ENCODE measurements at regions not wholly inside any gene's neighbourhood (a gene's known extent, or its start where the extent isn't known, plus 50 kb on each side); places are given as distances from the start of the nearest gene placed in this dataset.

DNA sequence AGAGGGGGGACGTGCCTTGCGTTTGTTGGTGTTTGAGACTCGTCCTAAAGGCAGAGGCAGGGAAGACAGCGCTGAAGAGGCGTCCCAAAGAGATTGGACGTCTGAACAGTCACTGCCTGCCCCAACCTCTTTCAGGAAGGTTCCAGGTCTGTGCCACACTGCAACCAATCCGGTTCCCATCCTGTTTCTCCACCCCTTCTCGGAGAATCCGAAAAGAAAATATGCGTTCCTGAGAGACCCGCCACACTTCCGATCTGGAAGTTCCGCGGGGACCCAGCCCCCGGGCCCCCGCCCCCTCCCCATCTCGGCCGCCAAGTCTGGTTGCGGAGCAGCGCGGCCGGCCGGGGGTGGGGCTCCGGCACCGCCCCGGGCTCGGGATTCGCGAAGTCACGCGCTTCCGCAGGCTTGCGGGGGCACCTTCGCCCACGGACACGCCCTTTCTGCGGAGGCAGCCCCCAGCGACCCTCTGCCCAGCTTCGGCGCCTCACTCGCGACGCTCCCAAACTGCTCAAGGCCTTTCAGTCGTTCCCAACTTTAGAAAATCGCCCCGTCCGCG lies 124.5 kb upstream of the DPYD start:
- no peaks in the 10 kb centered on the region for H4K20me1 ChIP-seq (ENCODE audit: low read length)
- H3K9me2 ChIP-seq (replicated peaks; ENCODE audit: low read length): no peaks in the 10 kb centered on the region
- no peak for TF ChIP-seq EZH2 (IDR thresholded peaks at IDR 0.05; ENCODE audit: low read length, unreplicated experiment)
- TF ChIP-seq EZH2phosphoT487 (IDR thresholded peaks at IDR 0.05; ENCODE audit: borderline replicate concordance, low read length): no peak
- no peak for TF ChIP-seq CTCF (conservative IDR thresholded peaks at IDR 0.05; ENCODE audit: low read depth, low read length)
- no TSS peak for BruUV-seq (replicated peaks)
- no peaks in the 10 kb centered on the region for H3K4me1 ChIP-seq (ENCODE audit: insufficient read depth, low read length)
- ATAC-seq (no peak), DNase-seq (no peak)
- ChIA-PET CTCF (no interaction called here), POLR2A (ENCODE audit: unreplicated experiment) (no interaction called here)
- H3F3A ChIP-seq (ENCODE audit: low read length, unreplicated experiment): no peaks in the 10 kb centered on the region
- no peak overlapping the region for H3K27ac ChIP-seq (ENCODE audit: low read length)
- intact Hi-C loops (cut with micrococcal nuclease): no loop called here
- H2AFZ ChIP-seq (ENCODE audit: low read length): no peak overlapping the region
- H3K9me3 ChIP-seq (ENCODE audit: low read length): no peaks in the 10 kb centered on the region
- H3K9ac ChIP-seq (ENCODE audit: low read length): no peak overlapping the region
- no peak overlapping the region for H3K4me3 ChIP-seq (ENCODE audit: low read length)
- no peaks in the 10 kb centered on the region for H3K27me3 ChIP-seq (ENCODE audit: low read length)
- 0 out of 2 replicates have a peak, but pooled peaks cover 3% of the 10 kb centered on the region for H3K36me3 ChIP-seq (ENCODE audit: low read depth, low read length)
- no peak overlapping the region for H3K4me2 ChIP-seq (ENCODE audit: low read length)
- H3K79me2 ChIP-seq (ENCODE audit: low read length): no peaks in the 10 kb centered on the region

- Histone ChIP-seq H3K4me3 (ENCODE audit: low read length) (no peak overlapping the region), H2AFZ (ENCODE audit: low read length) (no peak overlapping the region), H3F3A (ENCODE audit: low read length, unreplicated experiment) (no peaks in the 10 kb centered on the region), H3K9me2 (replicated peaks; ENCODE audit: low read length) (no peaks in the 10 kb centered on the region), H3K27ac (ENCODE audit: low read length) (no peak overlapping the region), H3K36me3 (ENCODE audit: low read depth, low read length) (0 out of 2 replicates have a peak, but pooled peaks cover 3% of the 10 kb centered on the region), H3K4me1 (ENCODE audit: insufficient read depth, low read length) (no peaks in the 10 kb centered on the region), H3K9me3 (ENCODE audit: low read length) (no peaks in the 10 kb centered on the region), H3K79me2 (ENCODE audit: low read length) (no peaks in the 10 kb centered on the region), H4K20me1 (ENCODE audit: low read length) (no peaks in the 10 kb centered on the region), H3K4me2 (ENCODE audit: low read length) (no peak overlapping the region), H3K27me3 (ENCODE audit: low read length) (no peaks in the 10 kb centered on the region), H3K9ac (ENCODE audit: low read length) (no peak overlapping the region)
- no peak for ATAC-seq
- no TSS peak for BruUV-seq (replicated peaks)
- TF ChIP-seq CTCF (conservative IDR thresholded peaks at IDR 0.05; ENCODE audit: low read depth, low read length): no peak
- TF ChIP-seq EZH2 (IDR thresholded peaks at IDR 0.05; ENCODE audit: low read length, unreplicated experiment): no peak
- no peak for TF ChIP-seq EZH2phosphoT487 (IDR thresholded peaks at IDR 0.05; ENCODE audit: borderline replicate concordance, low read length)
- no peak for DNase-seq
- intact Hi-C loops (cut with micrococcal nuclease): no loop called here
- ChIA-PET CTCF (no interaction called here), POLR2A (ENCODE audit: unreplicated experiment) (no interaction called here)
Observed at GRCh38 chr1:98044766-98045165, 123.9 kb upstream of the DPYD start.

DNA sequence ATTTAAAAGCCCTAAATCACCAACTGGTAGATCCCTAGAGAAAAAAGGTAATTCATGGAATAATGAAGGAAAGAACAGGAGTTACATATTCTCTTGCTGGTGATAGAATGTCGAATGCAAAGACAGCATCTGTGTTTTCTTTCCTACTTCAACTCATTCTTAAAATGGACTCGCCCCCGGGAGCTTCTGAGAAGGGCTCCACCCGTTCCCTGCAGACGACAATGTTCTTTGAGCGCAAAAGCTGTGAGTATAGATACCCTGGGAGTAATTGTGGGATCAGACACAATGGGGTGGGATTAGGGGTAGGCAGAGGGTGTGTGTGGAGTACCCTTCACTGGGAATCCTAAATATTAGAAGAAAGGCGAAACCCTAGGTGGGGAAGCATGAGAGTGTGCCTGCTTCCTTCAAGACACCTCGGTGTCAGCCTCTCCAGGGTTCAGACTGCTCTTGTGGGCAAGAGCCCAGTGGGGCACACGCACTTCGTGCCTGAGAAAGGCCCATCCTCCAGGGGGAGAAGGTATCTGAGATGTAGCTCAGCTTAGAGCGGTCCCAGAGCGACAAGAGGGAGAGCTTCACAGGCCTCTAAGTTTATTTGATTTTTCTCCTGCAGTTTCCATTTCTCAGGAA lies 123.3 kb upstream of the DPYD start:
- Histone ChIP-seq H3K4me2 (ENCODE audit: low read length) (no peak overlapping the region), H3K4me1 (ENCODE audit: insufficient read depth, low read length) (no peaks in the 10 kb centered on the region), H3K9me3 (ENCODE audit: low read length) (no peaks in the 10 kb centered on the region), H3K27ac (ENCODE audit: low read length) (no peak overlapping the region), H3K9ac (ENCODE audit: low read length) (no peak overlapping the region), H4K20me1 (ENCODE audit: low read length) (no peaks in the 10 kb centered on the region), H3F3A (ENCODE audit: low read length, unreplicated experiment) (no peaks in the 10 kb centered on the region), H3K36me3 (ENCODE audit: low read depth, low read length) (0 out of 2 replicates have a peak, but pooled peaks cover 3% of the 10 kb centered on the region), H3K27me3 (ENCODE audit: low read length) (no peaks in the 10 kb centered on the region), H3K79me2 (ENCODE audit: low read length) (no peaks in the 10 kb centered on the region), H3K4me3 (ENCODE audit: low read length) (no peak overlapping the region), H3K9me2 (replicated peaks; ENCODE audit: low read length) (no peaks in the 10 kb centered on the region), H2AFZ (ENCODE audit: low read length) (no peak overlapping the region)
- ATAC-seq: no peak
- TF ChIP-seq EZH2 (IDR thresholded peaks at IDR 0.05; ENCODE audit: low read length, unreplicated experiment): no peak
- no peak for TF ChIP-seq CTCF (conservative IDR thresholded peaks at IDR 0.05; ENCODE audit: low read depth, low read length)
- no peak for TF ChIP-seq EZH2phosphoT487 (IDR thresholded peaks at IDR 0.05; ENCODE audit: borderline replicate concordance, low read length)
- ChIA-PET CTCF (no interaction called here), POLR2A (ENCODE audit: unreplicated experiment) (no interaction called here)
- BruUV-seq (replicated peaks): no TSS peak
- intact Hi-C loops (cut with micrococcal nuclease): no loop called here
- no peak for DNase-seq
